Tibial nerve (tissue), 4 donors: ENCODE measurements at regions not wholly inside any gene's neighbourhood (a gene's known extent, or its start where the extent isn't known, plus 50 kb on each side); places are given as distances from the start of the nearest gene placed in this dataset.

Source experiments
- CTCF ChIP-seq, 5 experiments: fragments of 200-600 bp in 3 of 5; fragments of 450-650 bp in 2 of 5; sonication (generic) in 3 of 5; IDR thresholded peaks; one replicate each; pipeline ENCODE4 v1.5.1; 2016 to 2019; ENCODE audit warnings: antibody characterized with exemption in 5 of 5, mild to moderate bottlenecking in 3 of 5, moderate library complexity in 2 of 5
- EP300 ChIP-seq, 2 donors: sonication (generic); formaldehyde crosslinking; IDR thresholded peaks; one replicate each; pipeline ENCODE4 v1.6.1; 2017; ENCODE audit warnings: antibody characterized with exemption in 2 of 2, mild to moderate bottlenecking in 1 of 2
- POLR2A ChIP-seq, 2 donors: fragments of 450-650 bp; IDR thresholded peaks; one replicate each; pipeline ENCODE4 v1.6.1; 2017; ENCODE audit warnings: antibody characterized with exemption in 2 of 2, mild to moderate bottlenecking in 2 of 2, moderate library complexity in 2 of 2

- TF ChIP-seq CTCF (IDR thresholded peaks at IDR 0.05) (no peak), POLR2A (IDR thresholded peaks at IDR 0.05) (no peak), EP300 (IDR thresholded peaks at IDR 0.05) (no peak)
These were observed 578.6 kb upstream of the CHAC2 start for GRCh38 chr2:53188851-53189510.
